ENCODE measurements at regions not wholly inside any gene's neighbourhood (a gene's known extent, or its start where the extent isn't known, plus 50 kb on each side); places are given as distances from the start of the nearest gene placed in this dataset.

DNA sequence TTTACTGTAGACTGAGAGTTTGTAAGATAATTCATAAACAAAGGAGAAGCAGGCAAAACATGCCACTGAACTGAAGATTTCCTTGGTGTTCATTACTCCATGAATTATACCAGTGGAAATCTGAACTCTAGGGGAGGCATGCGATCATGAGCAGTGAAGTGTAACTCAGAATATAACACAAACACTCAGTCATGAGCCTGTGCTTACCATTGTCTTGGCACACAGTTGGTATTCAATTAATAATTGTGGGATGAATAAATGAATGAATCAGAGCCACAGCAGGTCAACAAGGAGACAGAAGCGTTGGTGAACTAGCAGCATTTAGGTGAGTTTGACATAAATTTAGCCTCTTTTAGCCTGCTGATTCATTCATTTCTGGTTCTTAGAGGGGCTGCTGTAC, 263.5 kb upstream of the DKK2 start:
- no peak overlapping the region for H2AK9ac ChIP-seq (replicated peaks; ENCODE audit: low read depth, low read length, poor library complexity)
- no peaks in the 10 kb centered on the region for H3K36me3 ChIP-seq (ENCODE audit: control insufficient read depth, insufficient read depth, low read length)
- no peak overlapping the region for H3K4me2 ChIP-seq (ENCODE audit: low read depth, low read length)
- H4K5ac ChIP-seq (ENCODE audit: low read depth, low read length) = no peak overlapping the region
- no peak overlapping the region for H3K9ac ChIP-seq (ENCODE audit: low read depth, low read length)
- H3K18ac ChIP-seq (ENCODE audit: low read depth, low read length) = no peak overlapping the region
- H3K56ac ChIP-seq (ENCODE audit: extremely low read depth, insufficient read depth, low read length) = no peak overlapping the region
- H3K27ac ChIP-seq (ENCODE audit: insufficient read depth, low read length) = no peak overlapping the region
- no peaks in the 10 kb centered on the region for H3K9me3 ChIP-seq (ENCODE audit: control insufficient read depth, insufficient read depth, low read length)
- no peak overlapping the region for H4K8ac ChIP-seq (ENCODE audit: low read depth in 2 of 2, low read length in 2 of 2)
- H2AFZ ChIP-seq (replicated peaks; ENCODE audit: low read length, poor library complexity) = no peak overlapping the region
- H3K4me1 ChIP-seq (ENCODE audit: control insufficient read depth, insufficient read depth, low read length) = no peaks in the 10 kb centered on the region; the same call in 1 of the 2 replicates
- no peaks in the 10 kb centered on the region for H3K27me3 ChIP-seq (ENCODE audit: control insufficient read depth, insufficient read depth, low read length)
- H2BK15ac ChIP-seq (ENCODE audit: low read depth, low read length) = no peak overlapping the region
- ChIA-PET CTCF (no interaction called here), POLR2A (ENCODE audit: unreplicated experiment) (no interaction called here)
- in situ Hi-C loops (cut with MboI; ENCODE audit: low sequenced_read_pairs) (no loop called here), intact Hi-C loops (cut with micrococcal nuclease) (no loop called here), dilution Hi-C loops (cut with HindIII; ENCODE audit: low sequenced_read_pairs, unreplicated experiment) (no loop called here)
- 22% methylated on average over 1 of the region's 2 CpGs; no CpG with 5 or more reads in 1 of the 2 experiments for WGBS, 2 experiments (ENCODE audit: extremely low coverage in 2 of 2, insufficient read length in 1 of 2)
- H3K23ac ChIP-seq (ENCODE audit: low read depth, low read length) = no peak overlapping the region
- peak; percentile 47 for DNase-seq
- H3K4ac ChIP-seq (ENCODE audit: low read depth, low read length) = no peak overlapping the region
- no peak overlapping the region for H3K14ac ChIP-seq (replicated peaks; ENCODE audit: low read depth, low read length)
- no peaks in the 10 kb centered on the region for H3K79me1 ChIP-seq (ENCODE audit: low read depth in 1 of 2, low read length in 2 of 2)
- H2BK5ac ChIP-seq (ENCODE audit: low read depth, low read length, poor library complexity, severe bottlenecking) = no peak overlapping the region
- no peaks in the 10 kb centered on the region for H4K20me1 ChIP-seq (ENCODE audit: insufficient read depth, low read length)
- H3K4me3 ChIP-seq (ENCODE audit: insufficient read depth, low read depth, low read length) = no peak overlapping the region
- no TSS peak for BruUV-seq (replicated peaks)
- no peak overlapping the region for H2AK5ac ChIP-seq (ENCODE audit: low read depth, low read length)
- no peak overlapping the region for H4K91ac ChIP-seq (ENCODE audit: insufficient read depth, low read depth, low read length)
- H2BK20ac ChIP-seq (ENCODE audit: low read depth, low read length) = no peak overlapping the region
- H2BK120ac ChIP-seq (ENCODE audit: low read depth, low read length) = no peak overlapping the region
- no peaks in the 10 kb centered on the region for H3K9me1 ChIP-seq (ENCODE audit: insufficient read depth, low read length)
- TF ChIP-seq, protein P1, sequence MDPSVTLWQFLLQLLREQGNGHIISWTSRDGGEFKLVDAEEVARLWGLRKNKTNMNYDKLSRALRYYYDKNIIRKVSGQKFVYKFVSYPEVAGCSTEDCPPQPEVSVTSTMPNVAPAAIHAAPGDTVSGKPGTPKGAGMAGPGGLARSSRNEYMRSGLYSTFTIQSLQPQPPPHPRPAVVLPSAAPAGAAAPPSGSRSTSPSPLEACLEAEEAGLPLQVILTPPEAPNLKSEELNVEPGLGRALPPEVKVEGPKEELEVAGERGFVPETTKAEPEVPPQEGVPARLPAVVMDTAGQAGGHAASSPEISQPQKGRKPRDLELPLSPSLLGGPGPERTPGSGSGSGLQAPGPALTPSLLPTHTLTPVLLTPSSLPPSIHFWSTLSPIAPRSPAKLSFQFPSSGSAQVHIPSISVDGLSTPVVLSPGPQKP (IDR thresholded peaks at IDR 0.05; ENCODE audit: borderline replicate concordance, low read depth, low read length) = no peak
- no peak for TF ChIP-seq RFX5 (IDR thresholded peaks at IDR 0.05; ENCODE audit: low read depth, low read length)
- TF ChIP-seq CHD1 (IDR thresholded peaks at IDR 0.05; ENCODE audit: low read depth, low read length) = no peak
- ATAC-seq (ENCODE audit: low read depth) = peak; percentile 72
